ENCODE measurements at regions not wholly inside any gene's neighbourhood (a gene's known extent, or its start where the extent isn't known, plus 50 kb on each side); places are given as distances from the start of the nearest gene placed in this dataset.
"Not testable (repeated sequence)": the region's sequence is repeated elsewhere in the genome, so short reads cannot be mapped to it uniquely, and the experiment has no call there.

DNA sequence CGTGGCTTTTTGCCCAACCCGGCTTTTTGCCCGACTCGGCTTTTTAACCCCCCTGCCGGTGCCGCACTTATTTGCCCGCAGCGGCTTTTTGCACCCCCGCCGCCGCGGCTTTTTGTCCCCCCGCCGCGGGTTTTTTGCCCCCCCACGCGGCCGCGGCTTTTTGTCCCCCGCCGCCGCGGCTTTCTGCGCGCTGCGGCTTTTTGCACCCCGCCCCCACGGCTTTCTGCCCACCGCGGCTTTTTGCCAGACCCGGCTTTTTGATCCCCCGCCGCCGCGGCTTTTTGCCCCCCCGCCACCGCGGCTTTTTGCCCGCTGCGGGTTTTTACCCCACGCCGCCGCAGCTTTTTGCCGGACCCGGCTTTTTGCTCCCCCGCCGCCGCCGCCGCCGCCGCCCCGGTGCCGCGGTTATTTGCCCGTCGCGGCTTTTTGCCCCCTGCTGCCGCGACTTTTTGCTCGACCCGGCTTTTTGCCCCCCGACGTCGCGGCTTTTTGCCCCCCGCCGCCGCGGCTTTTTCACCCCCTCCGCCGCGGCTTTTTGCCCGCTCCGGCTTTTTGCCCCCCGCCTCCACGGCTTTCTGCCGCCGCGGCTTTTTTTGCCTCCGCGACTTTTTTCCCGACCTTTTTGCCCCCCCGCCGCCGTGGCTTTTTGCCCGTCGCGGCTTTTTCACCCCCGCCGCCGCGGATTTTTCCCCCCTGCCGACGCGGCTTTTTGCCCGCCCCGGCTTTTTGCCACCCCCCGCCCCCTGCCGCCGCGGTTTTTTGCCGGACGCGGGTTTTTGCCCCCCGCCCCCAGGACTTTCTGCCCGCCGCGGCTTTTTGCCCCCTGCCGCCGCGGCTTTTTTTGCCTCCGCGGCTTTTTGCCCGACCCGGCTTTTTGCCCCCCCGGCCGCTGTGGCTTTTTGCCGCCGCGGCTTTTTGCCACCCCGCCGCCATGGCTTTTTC is 2786.5 kb downstream of the RPIA start:
- in situ Hi-C loops (cut with HindIII; ENCODE audit: low sequenced_read_pairs) = no loop called here
- TF ChIP-seq, protein P1, sequence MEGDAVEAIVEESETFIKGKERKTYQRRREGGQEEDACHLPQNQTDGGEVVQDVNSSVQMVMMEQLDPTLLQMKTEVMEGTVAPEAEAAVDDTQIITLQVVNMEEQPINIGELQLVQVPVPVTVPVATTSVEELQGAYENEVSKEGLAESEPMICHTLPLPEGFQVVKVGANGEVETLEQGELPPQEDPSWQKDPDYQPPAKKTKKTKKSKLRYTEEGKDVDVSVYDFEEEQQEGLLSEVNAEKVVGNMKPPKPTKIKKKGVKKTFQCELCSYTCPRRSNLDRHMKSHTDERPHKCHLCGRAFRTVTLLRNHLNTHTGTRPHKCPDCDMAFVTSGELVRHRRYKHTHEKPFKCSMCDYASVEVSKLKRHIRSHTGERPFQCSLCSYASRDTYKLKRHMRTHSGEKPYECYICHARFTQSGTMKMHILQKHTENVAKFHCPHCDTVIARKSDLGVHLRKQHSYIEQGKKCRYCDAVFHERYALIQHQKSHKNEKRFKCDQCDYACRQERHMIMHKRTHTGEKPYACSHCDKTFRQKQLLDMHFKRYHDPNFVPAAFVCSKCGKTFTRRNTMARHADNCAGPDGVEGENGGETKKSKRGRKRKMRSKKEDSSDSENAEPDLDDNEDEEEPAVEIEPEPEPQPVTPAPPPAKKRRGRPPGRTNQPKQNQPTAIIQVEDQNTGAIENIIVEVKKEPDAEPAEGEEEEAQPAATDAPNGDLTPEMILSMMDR (IDR thresholded peaks at IDR 0.05; ENCODE audit: low read depth, low read length, missing control alignments) = no peak
- peak overlapping the region; percentile 38 for H3K4me3 ChIP-seq (ENCODE audit: low read depth, low read length)
- DNase-seq (ENCODE audit: low read depth) = peak; percentile 8

DNA sequence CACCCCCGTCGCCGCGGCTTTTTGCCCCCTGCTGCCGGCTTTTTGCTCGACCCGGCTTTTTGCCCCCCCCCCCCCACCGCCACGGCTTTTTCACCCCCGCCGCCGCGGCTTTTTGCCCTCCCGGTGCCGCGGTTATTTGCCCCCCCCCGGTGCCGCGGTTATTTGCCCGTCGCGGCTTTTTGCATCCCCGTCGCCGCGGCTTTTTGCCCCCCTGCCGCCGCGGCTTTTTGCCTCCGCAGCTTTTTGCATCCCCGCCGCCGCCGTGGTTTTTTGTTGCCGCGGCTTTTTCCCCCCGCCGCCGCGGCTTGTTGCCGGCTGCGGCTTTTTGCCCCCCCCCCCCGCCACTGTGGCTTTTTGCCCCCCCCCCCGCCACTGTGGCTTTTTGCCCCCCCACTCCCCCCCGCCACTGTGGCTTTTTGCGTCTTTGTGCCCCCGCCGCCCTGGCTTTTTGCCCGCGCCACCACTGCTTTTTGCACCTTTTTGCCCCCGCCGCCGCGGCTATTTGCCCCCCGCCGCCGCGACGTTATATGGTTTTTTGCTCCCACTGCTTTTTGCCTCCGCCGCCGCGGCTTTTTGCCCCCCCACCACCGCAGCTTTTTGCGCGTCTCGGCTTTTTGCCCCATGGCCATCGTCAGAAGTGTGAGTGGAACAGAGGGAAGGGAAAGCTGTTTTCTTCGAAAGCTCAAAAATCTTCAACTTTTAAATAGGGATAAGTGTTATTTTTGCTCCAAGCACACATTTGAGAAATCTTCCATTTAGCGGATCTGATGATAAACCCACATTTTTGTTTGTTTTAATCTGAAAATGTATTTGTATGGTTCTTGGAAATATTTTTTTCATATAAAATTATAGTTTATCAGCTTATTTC is 2787.6 kb downstream of the RPIA start:
- in situ Hi-C loops (cut with HindIII; ENCODE audit: low sequenced_read_pairs); DNase-seq (ENCODE audit: low read depth): not testable (repeated sequence)

DNA sequence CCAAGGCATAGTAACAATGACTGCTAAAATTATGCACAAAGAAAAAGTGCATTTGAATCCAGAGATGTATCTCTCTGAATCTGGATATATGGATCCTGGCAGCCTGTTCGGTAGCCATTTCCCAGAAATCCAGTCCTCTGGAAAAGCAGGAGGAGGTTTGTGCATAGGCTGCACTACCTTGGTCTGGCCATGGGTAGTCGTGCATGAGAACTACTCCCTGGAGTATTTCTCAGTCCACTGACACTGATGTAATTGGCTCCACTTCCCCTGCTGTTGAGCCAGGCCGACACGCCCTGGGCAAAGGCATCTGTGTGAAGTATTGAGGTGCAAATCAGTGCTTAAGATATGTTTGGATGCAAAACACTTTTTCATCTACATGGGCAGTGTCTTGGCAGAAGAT is 2793.8 kb downstream of the RPIA start:
- DNase-seq (ENCODE audit: low read depth); in situ Hi-C loops (cut with HindIII; ENCODE audit: low sequenced_read_pairs); H3K4me3 ChIP-seq (ENCODE audit: low read depth, low read length): not testable (repeated sequence)

More for the DNA sequence above, 2787.6 kb downstream of the RPIA start:
- peak overlapping the region; percentile 38 for H3K4me3 ChIP-seq (ENCODE audit: low read depth, low read length)

DNA sequence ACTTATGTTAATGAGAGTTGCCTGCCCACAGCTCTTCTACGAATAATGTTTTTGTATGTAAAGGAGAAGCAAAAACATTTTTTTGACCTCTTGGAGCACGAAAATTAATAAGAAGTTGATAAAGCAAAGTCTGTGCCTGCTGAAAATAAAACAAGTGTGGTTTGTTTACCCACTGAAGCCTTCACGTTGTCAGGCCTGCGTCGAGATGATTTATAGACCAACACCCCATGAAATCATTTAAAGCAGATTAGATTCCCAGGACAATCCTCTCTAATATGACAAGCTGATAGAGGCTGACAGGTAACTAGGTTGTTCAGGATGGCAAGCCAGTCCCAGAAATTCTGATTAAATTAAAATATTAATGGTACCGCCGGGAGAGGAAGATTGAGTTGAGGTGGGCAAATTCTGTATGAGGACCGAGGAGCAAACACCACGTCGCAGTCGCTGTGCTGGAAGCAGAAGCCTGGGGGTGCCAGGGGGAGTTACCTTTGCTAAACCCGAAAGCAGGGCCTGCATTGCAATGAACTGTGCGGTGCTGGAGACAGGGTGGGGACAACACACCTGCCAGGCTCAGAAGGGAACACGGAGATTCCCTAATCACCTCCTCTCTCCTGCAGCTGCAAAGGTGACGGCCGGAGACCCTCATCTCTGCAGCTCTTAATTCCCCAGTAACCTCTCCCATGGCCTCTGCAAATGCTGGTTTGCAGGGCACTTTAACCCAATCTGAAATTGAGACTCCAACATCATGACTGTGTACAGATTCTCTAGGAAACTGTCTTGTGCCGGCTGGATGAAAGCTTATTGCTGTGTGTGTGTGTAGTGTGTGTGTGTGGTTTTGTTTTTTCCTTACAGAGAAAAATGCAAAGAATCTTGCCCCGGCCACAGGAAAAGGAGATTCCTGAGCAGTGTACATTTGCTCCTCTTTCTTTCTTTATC is 2805.9 kb downstream of the RPIA start:
- in situ Hi-C loops (cut with HindIII; ENCODE audit: low sequenced_read_pairs); DNase-seq (ENCODE audit: low read depth); H3K4me3 ChIP-seq (ENCODE audit: low read depth, low read length): not testable (repeated sequence)

DNA sequence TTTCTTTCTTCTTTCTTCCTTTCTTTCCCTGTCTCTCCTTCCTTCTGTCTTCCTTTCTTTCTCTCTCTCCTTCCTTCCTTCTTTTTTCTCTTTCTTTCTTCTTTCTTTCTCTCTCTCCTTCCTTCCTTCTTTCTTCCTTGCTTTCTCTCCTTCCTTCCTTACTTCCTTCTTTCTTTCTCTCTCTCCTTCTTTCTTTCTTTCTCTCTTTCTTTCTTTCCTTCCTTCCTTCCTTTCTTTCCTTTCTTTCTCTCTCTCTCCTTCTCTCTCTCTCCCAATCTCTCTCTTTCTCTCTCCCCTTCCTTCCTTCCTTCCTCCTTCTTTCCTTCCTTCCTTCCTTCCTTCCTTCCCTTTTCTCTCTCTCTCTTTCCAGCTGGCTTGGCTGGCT is 2806.6 kb downstream of the RPIA start:
- DNase-seq (ENCODE audit: low read depth); in situ Hi-C loops (cut with HindIII; ENCODE audit: low sequenced_read_pairs); H3K4me3 ChIP-seq (ENCODE audit: low read depth, low read length): not testable (repeated sequence)

DNA sequence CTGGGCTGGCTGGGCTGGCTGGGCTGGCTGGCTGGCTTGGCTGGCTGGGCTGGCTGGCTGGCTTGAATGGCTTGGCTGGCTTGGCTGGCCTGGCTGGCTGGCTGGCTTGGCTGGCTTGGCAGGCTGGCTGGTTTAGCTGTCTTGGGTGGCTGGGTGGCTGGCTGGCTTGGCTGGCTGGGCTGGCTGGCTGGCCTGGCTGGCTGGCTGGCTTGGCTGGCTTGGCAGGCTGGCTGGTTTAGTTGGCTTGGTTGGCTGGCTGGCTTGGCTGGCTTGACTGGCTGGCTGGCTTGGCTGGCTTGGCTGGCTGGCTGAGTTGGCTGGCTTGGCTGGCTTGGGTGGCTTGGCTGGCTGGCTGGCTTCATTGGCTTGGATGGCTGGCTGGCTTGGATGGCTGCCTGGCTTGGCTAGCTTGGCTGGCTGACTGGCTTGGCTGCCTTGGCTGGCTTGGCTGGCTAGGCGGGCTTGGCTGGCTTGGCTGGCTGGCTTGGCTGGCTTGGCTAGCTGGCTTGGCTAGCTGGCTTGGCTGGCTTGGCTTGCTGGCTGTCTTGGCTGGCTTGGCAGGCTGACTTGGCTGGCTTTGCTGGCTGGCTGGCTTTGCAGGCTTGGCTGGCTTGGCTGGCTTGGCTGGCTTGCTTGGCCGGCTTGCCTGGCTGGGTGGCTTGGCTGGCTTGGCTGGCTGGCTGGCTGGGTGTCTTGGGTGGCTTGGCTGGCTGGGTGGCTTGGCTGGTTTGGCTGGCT is 2807.2 kb downstream of the RPIA start:
- in situ Hi-C loops (cut with HindIII; ENCODE audit: low sequenced_read_pairs); DNase-seq (ENCODE audit: low read depth); H3K4me3 ChIP-seq (ENCODE audit: low read depth, low read length): not testable (repeated sequence)

DNA sequence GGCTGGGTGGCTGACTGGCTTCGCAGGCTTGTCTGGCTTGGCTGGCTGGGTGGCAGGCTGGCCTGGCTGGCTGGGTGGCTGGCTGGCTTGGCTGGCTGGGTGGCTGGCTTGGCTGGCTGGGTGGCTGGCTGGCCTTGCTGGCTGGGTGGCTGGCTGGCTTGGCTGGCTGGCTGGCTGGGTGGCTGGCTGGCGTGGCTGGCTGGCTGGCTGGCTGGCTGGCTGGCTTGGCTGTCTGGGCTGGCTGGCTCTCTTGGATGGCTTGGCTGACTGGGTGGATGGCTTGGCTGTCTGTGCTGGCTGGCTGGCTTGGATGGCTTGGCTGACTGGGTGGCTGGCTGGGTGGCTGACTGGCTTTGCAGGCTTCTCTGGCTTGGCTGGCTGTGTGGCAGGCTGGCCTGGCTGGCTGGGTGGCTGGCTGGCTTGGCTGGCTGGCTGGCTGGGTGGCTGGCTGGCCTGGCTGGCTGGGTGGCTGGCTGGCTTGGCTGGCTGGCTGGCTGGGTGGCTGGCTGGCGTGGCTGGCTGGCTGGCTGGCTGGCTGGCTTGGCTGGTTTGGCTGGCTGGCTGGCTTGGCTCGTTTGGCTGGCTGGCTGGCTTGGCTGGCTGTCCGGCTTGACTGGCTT is 2808.1 kb downstream of the RPIA start:
- in situ Hi-C loops (cut with HindIII; ENCODE audit: low sequenced_read_pairs); H3K4me3 ChIP-seq (ENCODE audit: low read depth, low read length); DNase-seq (ENCODE audit: low read depth): not testable (repeated sequence)

DNA sequence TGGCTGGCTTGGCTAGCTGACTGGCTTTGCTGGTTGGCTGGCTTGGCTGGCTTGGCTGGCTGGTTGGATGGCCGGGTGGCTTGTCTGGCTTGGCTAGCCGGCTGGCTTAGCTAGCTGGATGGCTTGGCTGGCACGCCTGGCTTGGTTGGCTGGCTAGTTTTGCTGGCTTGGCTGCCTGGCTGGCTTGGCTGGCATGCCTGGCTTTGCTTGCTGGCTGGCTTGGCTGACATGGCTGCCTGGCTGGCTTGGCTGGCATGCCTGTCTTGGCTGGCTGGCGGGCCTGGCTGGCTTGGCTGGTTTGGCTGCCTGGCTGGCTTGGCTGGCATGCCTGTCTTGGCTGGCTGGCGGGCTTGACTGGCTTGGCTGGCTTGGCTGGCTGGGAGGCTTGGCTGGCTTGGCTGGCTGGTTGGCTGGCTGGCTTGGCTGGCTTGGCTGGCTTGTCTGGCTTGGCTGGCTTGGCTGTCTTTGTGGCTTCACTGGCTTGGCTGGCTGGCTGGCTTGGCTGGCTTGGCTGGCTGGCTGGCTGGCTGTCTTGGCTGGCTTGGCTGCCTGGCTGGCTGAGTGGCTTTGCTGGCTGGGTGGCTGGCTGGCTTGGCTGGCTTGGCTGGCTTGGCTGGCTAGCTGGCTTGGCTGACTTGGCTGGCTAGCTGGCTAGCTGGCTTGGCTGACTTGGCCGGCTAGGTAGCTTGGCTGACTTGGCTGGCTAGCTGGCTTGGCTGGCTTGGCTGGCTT is 2808.9 kb downstream of the RPIA start:
- DNase-seq (ENCODE audit: low read depth); H3K4me3 ChIP-seq (ENCODE audit: low read depth, low read length); in situ Hi-C loops (cut with HindIII; ENCODE audit: low sequenced_read_pairs): not testable (repeated sequence)

DNA sequence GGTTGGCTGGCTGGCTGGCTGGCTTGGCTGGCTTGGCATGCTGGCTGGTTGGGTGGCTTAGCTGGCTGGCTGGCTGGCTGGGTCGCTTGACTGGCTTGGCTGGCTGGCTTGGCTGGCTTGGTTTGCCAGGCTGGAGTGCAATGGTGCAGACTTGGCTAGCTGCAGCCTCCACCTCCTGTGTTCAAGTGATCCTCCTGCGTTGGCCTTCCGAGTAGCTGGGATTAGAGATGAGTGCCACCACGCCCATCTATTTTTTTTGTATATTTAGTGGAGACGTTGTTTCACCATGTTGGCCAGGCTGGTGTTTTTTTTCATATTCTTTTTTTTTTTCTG is 2809.5 kb downstream of the RPIA start:
- in situ Hi-C loops (cut with HindIII; ENCODE audit: low sequenced_read_pairs); H3K4me3 ChIP-seq (ENCODE audit: low read depth, low read length); DNase-seq (ENCODE audit: low read depth): not testable (repeated sequence)

DNA sequence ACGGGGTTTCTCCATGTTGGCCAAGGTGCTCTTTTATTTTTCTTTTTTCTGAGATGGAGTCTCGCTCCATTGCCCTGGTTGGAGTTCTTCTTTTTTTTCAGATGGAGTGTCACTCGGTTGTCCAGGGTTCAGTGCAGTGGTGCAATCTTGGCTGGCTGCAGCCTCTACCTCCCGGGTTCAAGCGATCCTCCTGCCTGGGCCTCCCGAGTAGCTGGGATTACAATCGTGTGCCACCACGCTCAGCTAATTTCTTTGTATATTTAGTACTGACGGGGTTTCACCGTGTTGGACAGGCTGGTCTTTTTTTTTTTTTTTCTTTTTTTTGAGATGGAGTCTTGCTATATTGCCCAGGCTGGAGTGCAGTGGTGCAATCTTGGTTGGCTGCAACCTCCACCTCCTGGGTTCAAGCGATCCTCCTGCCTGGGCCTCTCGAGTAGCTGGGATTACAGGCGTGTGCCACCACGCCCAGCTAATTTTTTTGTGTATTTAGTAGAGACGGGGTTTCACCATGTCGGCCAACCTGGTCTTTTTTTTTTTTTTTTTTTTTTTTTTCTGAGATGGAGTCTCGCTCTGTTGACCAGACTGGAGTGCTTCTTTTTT is 2810.1 kb downstream of the RPIA start:
- DNase-seq (ENCODE audit: low read depth); H3K4me3 ChIP-seq (ENCODE audit: low read depth, low read length); in situ Hi-C loops (cut with HindIII; ENCODE audit: low sequenced_read_pairs): not testable (repeated sequence)

DNA sequence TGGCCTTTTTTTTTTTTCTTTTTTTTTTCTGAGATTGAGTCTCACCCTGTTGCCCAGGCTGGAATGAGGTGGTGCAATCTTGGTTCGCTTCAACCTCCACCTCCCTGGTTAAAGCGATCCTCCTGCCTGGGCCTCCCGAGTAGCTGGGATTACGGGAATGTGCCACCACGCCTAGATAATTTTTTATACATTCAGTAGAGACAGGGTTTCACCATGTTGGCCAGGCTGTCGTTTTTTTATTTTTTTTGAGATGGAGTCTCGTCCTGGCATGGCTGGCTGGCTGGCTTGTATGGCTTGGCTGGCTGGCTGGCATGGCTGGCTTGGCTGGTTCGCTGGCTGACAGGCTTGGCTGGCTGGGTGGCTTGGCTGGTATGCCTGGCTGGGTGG is 2812.1 kb downstream of the RPIA start:
- H3K4me3 ChIP-seq (ENCODE audit: low read depth, low read length); in situ Hi-C loops (cut with HindIII; ENCODE audit: low sequenced_read_pairs); DNase-seq (ENCODE audit: low read depth): not testable (repeated sequence)

DNA sequence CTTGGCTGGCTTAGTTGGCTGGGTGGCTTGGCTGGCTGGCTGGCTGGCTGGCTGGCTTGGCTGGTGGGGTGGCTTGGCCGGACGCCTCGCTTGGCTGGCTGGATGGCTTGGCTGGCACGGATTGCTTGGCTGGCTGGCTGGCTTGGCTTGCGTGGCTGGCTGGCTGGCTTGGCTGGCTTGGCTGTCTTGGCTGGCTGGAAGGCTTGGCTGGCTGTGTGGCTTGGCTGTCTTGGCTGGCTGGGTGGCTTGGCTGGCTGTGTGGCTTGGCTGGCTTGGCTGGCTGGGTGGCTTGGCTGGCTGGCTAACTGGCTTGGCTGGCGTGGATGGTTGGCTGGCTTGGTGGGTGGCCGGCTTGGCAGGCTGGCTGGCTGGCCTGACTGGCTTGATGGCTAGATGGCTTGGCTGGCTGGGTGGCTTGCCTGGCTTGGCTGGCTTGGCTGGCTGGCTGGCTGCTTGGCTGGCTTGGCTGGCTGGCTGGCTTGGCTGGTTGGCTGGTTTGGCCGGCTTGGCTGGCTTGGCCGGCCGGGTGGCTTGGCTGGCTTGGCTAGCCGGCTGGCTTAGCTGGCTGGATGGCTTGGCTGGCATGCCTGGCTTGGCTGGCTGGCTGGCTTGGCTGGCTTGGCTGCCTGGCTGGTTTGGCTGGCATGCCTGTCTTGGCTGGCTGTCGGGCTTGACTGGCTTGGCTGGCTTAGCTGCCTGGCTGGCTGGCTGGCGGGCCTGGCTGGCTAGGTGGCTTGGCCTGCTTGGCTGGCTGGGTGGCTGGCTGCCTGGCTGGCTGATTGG is 2812.7 kb downstream of the RPIA start:
- in situ Hi-C loops (cut with HindIII; ENCODE audit: low sequenced_read_pairs); H3K4me3 ChIP-seq (ENCODE audit: low read depth, low read length); DNase-seq (ENCODE audit: low read depth): not testable (repeated sequence)

DNA sequence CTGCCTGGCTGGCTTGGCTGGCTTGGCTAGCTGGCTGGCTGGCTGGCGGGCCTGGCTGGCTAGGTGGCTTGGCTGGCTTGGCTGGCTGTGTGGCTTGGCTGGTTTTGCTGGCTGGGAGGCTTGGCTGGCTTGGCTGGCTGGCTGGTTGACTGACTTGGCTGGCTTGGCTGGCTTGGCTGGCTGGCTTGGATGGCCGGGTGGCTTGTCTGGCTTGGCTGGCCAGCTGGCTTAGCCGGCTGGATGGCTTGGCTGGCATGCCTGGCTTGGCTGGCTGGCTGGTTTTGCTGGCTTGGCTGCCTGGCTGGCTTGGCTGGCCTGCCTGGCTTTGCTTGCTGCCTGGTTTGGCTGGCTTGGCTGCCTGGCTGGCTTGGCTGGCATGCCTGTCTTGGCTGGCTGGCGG is 2817.3 kb downstream of the RPIA start:
- in situ Hi-C loops (cut with HindIII; ENCODE audit: low sequenced_read_pairs); H3K4me3 ChIP-seq (ENCODE audit: low read depth, low read length): not testable (repeated sequence)

More for the DNA sequence above, 2817.3 kb downstream of the RPIA start:
- DNase-seq (ENCODE audit: low read depth) = not testable (repeated sequence)
